ENCODE measurements at regions not wholly inside any gene's neighbourhood (a gene's known extent, or its start where the extent isn't known, plus 50 kb on each side); places are given as distances from the start of the nearest gene placed in this dataset.

- H3K9me3 ChIP-seq (ENCODE audit: control insufficient read depth, low read length) = no peaks in the 10 kb centered on the region
- no peak overlapping the region for H3K4me3 ChIP-seq (ENCODE audit: insufficient read depth, low read depth, low read length)
- 53 to 61% methylated on average over 5 of the region's 5 CpGs for WGBS, 2 experiments
- H3K4me1 ChIP-seq (ENCODE audit: control insufficient read depth, insufficient read depth, low read length) = no peaks in the 10 kb centered on the region
- no peaks in the 10 kb centered on the region for H3K27me3 ChIP-seq (ENCODE audit: control insufficient read depth, insufficient read depth, low read length, poor library complexity, severe bottlenecking)
- H3K36me3 ChIP-seq (ENCODE audit: control insufficient read depth, insufficient read depth, low read length) = no peaks in the 10 kb centered on the region
- no peak overlapping the region for H3K27ac ChIP-seq (ENCODE audit: insufficient read depth, low read depth, low read length, poor library complexity, severe bottlenecking)
Observed at GRCh38 chr17:34146440-34147043, 108.5 kb upstream of the CCL2 start.

GRCh38 chr17:34151102-34151501 lies 104.0 kb upstream of the CCL2 start:
- no peaks in the 10 kb centered on the region for H3K9me3 ChIP-seq (ENCODE audit: control insufficient read depth, low read length)
- no peaks in the 10 kb centered on the region for H3K36me3 ChIP-seq (ENCODE audit: control insufficient read depth, insufficient read depth, low read length)
- WGBS, 2 experiments = 86 to 88% methylated on average over 2 of the region's 2 CpGs
- peaks cover 11% of the 10 kb centered on the region for H3K4me1 ChIP-seq (ENCODE audit: control insufficient read depth, insufficient read depth, low read length)
- H3K27me3 ChIP-seq (ENCODE audit: control insufficient read depth, insufficient read depth, low read length, poor library complexity, severe bottlenecking) = peaks cover 19% of the 10 kb centered on the region
- no peak overlapping the region for H3K27ac ChIP-seq (ENCODE audit: insufficient read depth, low read depth, low read length, poor library complexity, severe bottlenecking)
- no peak overlapping the region for H3K4me3 ChIP-seq (ENCODE audit: insufficient read depth, low read depth, low read length)

GRCh38 chr17:34153991-34154390 lies 101.1 kb upstream of the CCL2 start:
- Histone ChIP-seq H3K4me3 (ENCODE audit: insufficient read depth, low read depth, low read length) (no peak overlapping the region), H3K36me3 (ENCODE audit: control insufficient read depth, insufficient read depth, low read length) (no peaks in the 10 kb centered on the region), H3K9me3 (ENCODE audit: control insufficient read depth, low read length) (no peaks in the 10 kb centered on the region), H3K27me3 (ENCODE audit: control insufficient read depth, insufficient read depth, low read length, poor library complexity, severe bottlenecking) (peaks cover 34% of the 10 kb centered on the region), H3K27ac (ENCODE audit: insufficient read depth, low read depth, low read length, poor library complexity, severe bottlenecking) (no peak overlapping the region), H3K4me1 (ENCODE audit: control insufficient read depth, insufficient read depth, low read length) (peaks cover 21% of the 10 kb centered on the region)
- 91 to 93% methylated on average over 6 of the region's 6 CpGs for WGBS, 2 experiments

GRCh38 chr17:34154961-34155730 lies 99.9 kb upstream of the CCL2 start:
- WGBS, 2 experiments = 65 to 70% methylated on average over 23 of the region's 23 CpGs
- Histone ChIP-seq H3K27ac (ENCODE audit: insufficient read depth, low read depth, low read length, poor library complexity, severe bottlenecking) (no peak overlapping the region), H3K4me1 (ENCODE audit: control insufficient read depth, insufficient read depth, low read length) (peaks cover 21% of the 10 kb centered on the region), H3K9me3 (ENCODE audit: control insufficient read depth, low read length) (no peaks in the 10 kb centered on the region), H3K4me3 (ENCODE audit: insufficient read depth, low read depth, low read length) (no peak overlapping the region), H3K36me3 (ENCODE audit: control insufficient read depth, insufficient read depth, low read length) (no peaks in the 10 kb centered on the region), H3K27me3 (ENCODE audit: control insufficient read depth, insufficient read depth, low read length, poor library complexity, severe bottlenecking) (peaks cover 34% of the 10 kb centered on the region)

GRCh38 chr17:34155947-34156346 lies 99.1 kb upstream of the CCL2 start:
- Histone ChIP-seq H3K9me3 (ENCODE audit: control insufficient read depth, low read length) (no peaks in the 10 kb centered on the region), H3K36me3 (ENCODE audit: control insufficient read depth, insufficient read depth, low read length) (no peaks in the 10 kb centered on the region), H3K4me1 (ENCODE audit: control insufficient read depth, insufficient read depth, low read length) (peaks cover 21% of the 10 kb centered on the region), H3K4me3 (ENCODE audit: insufficient read depth, low read depth, low read length) (no peak overlapping the region), H3K27me3 (ENCODE audit: control insufficient read depth, insufficient read depth, low read length, poor library complexity, severe bottlenecking) (peaks cover 34% of the 10 kb centered on the region), H3K27ac (ENCODE audit: insufficient read depth, low read depth, low read length, poor library complexity, severe bottlenecking) (no peak overlapping the region)
- 93% methylated on average over 7 of the region's 7 CpGs for WGBS, 2 experiments

GRCh38 chr17:34156401-34156740 lies 98.7 kb upstream of the CCL2 start:
- WGBS, 2 experiments = 52 to 61% methylated on average over 15 to 16 of the region's 16 CpGs
- Histone ChIP-seq H3K27ac (ENCODE audit: insufficient read depth, low read depth, low read length, poor library complexity, severe bottlenecking) (no peak overlapping the region), H3K27me3 (ENCODE audit: control insufficient read depth, insufficient read depth, low read length, poor library complexity, severe bottlenecking) (peaks cover 34% of the 10 kb centered on the region), H3K4me1 (ENCODE audit: control insufficient read depth, insufficient read depth, low read length) (peaks cover 21% of the 10 kb centered on the region), H3K36me3 (ENCODE audit: control insufficient read depth, insufficient read depth, low read length) (no peaks in the 10 kb centered on the region), H3K9me3 (ENCODE audit: control insufficient read depth, low read length) (no peaks in the 10 kb centered on the region), H3K4me3 (ENCODE audit: insufficient read depth, low read depth, low read length) (peak overlapping the region; percentile 39)

GRCh38 chr17:34156741-34157589 lies 98.1 kb upstream of the CCL2 start:
- H3K4me1 ChIP-seq (ENCODE audit: control insufficient read depth, insufficient read depth, low read length) = peaks cover 21% of the 10 kb centered on the region
- no peak overlapping the region for H3K27ac ChIP-seq (ENCODE audit: insufficient read depth, low read depth, low read length, poor library complexity, severe bottlenecking)
- H3K36me3 ChIP-seq (ENCODE audit: control insufficient read depth, insufficient read depth, low read length) = no peaks in the 10 kb centered on the region
- H3K4me3 ChIP-seq (ENCODE audit: insufficient read depth, low read depth, low read length) = peak overlapping the region; percentile 39
- no peaks in the 10 kb centered on the region for H3K9me3 ChIP-seq (ENCODE audit: control insufficient read depth, low read length)
- WGBS, 2 experiments = 1% methylated on average over 41 of the region's 42 CpGs
- H3K27me3 ChIP-seq (ENCODE audit: control insufficient read depth, insufficient read depth, low read length, poor library complexity, severe bottlenecking) = peaks cover 34% of the 10 kb centered on the region

- Histone ChIP-seq H3K4me3 (ENCODE audit: insufficient read depth, low read depth, low read length) (no peak overlapping the region), H3K27me3 (ENCODE audit: control insufficient read depth, insufficient read depth, low read length, poor library complexity, severe bottlenecking) (peaks cover 9% of the 10 kb centered on the region), H3K36me3 (ENCODE audit: control insufficient read depth, insufficient read depth, low read length) (no peaks in the 10 kb centered on the region), H3K4me1 (ENCODE audit: control insufficient read depth, insufficient read depth, low read length) (peaks cover 5% of the 10 kb centered on the region), H3K9me3 (ENCODE audit: control insufficient read depth, low read length) (no peaks in the 10 kb centered on the region), H3K27ac (ENCODE audit: insufficient read depth, low read depth, low read length, poor library complexity, severe bottlenecking) (no peak overlapping the region)
- 90 to 91% methylated on average over 4 of the region's 4 CpGs for WGBS, 2 experiments
Observed at GRCh38 chr17:34161690-34162089, 93.4 kb upstream of the CCL2 start.

- Histone ChIP-seq H3K36me3 (ENCODE audit: control insufficient read depth, insufficient read depth, low read length) (no peaks in the 10 kb centered on the region), H3K27me3 (ENCODE audit: control insufficient read depth, insufficient read depth, low read length, poor library complexity, severe bottlenecking) (no peaks in the 10 kb centered on the region), H3K9me3 (ENCODE audit: control insufficient read depth, low read length) (no peaks in the 10 kb centered on the region), H3K27ac (ENCODE audit: insufficient read depth, low read depth, low read length, poor library complexity, severe bottlenecking) (no peak overlapping the region), H3K4me3 (ENCODE audit: insufficient read depth, low read depth, low read length) (no peak overlapping the region), H3K4me1 (ENCODE audit: control insufficient read depth, insufficient read depth, low read length) (no peaks in the 10 kb centered on the region)
- WGBS, 2 experiments = 85 to 89% methylated on average over 5 of the region's 5 CpGs
Observed at GRCh38 chr17:34163123-34163522, 92.0 kb upstream of the CCL2 start.

- no peaks in the 10 kb centered on the region for H3K27me3 ChIP-seq (ENCODE audit: control insufficient read depth, insufficient read depth, low read length, poor library complexity, severe bottlenecking)
- H3K4me1 ChIP-seq (ENCODE audit: control insufficient read depth, insufficient read depth, low read length) = no peaks in the 10 kb centered on the region
- H3K36me3 ChIP-seq (ENCODE audit: control insufficient read depth, insufficient read depth, low read length) = no peaks in the 10 kb centered on the region
- no peaks in the 10 kb centered on the region for H3K9me3 ChIP-seq (ENCODE audit: control insufficient read depth, low read length)
- H3K4me3 ChIP-seq (ENCODE audit: insufficient read depth, low read depth, low read length) = no peak overlapping the region
- no peak overlapping the region for H3K27ac ChIP-seq (ENCODE audit: insufficient read depth, low read depth, low read length, poor library complexity, severe bottlenecking)
- WGBS, 2 experiments = 33 to 39% methylated on average over 6 of the region's 6 CpGs
Observed at GRCh38 chr17:34163646-34164045, 91.4 kb upstream of the CCL2 start.
